CD4-positive, alpha-beta T cell treated with Interferon gamma for 1 hour (primary cell): ENCODE measurements at regions not wholly inside any gene's neighbourhood (a gene's known extent, or its start where the extent isn't known, plus 50 kb on each side); places are given as distances from the start of the nearest gene placed in this dataset.

Experiments used
- DNase-seq: peaks from one replicate; pipeline ENCODE4 v3.0.0-alpha.2; 2020

DNA sequence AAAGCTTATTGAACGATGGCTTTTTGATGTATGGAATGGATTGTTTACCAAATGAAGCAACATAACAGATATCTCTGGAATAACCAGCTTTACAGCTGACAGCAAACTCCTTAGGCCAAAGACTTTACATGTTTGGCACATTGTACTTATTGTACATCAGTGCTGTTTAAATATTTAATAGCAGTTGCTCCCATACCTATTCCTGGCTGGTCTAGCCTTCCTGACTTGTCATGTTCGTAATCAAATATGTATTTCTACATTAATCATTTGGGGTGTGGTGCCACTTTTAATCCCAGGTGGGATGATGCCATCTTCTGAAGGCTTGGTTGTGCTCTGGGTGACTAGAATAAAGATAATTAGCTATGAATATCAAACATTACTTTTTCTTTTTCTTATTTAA is 67.4 kb upstream of the FRY start:
- DNase-seq = no peak

- no peak for DNase-seq
Measured at GRCh38 chr13:31965361-31966066, 66.1 kb upstream of the FRY start.

GRCh38 chr13:31967155-31967554 is 64.4 kb upstream of the FRY start:
- no peak for DNase-seq

DNA sequence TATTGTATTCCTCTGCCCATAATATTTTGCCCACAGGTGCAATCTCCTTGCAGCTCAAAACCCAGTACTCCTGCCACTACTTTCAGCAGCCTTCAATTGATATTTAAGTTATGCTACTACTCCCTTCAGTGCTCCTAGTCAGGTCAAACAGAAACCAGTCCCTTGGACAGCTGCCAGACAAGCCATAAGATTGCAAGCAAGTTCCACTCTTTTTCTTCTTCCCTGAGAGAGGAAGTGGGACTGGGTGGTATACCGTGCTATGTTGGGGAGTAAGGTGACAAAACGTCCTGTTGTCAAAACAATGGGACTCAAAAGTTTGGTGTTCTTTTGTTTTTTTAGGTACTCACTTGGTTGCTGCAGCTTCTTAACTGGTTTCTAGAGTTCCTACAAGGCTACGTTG is 63.1 kb upstream of the FRY start:
- DNase-seq = no peak

GRCh38 chr13:31970231-31970930 is 61.2 kb upstream of the FRY start:
- no peak for DNase-seq

DNA sequence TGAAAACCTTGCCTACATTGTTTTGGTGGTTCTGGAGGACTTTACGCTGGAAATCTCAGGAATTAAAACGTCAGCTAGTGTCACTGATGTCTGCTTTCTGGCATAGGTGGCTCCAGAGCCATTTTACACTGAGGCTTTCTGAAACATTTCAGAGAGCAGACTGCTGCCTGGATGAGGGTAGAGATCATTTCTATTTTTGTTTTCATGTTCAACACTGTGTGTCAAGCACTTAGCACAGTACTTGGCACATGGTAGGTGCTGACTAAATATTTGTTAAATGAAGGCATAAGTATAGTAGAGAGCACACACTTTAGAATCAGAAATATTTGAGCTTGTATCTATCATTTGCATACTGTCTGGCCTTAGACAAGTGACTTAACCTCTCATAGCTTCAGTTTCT is 59.1 kb upstream of the FRY start:
- no peak for DNase-seq

DNA sequence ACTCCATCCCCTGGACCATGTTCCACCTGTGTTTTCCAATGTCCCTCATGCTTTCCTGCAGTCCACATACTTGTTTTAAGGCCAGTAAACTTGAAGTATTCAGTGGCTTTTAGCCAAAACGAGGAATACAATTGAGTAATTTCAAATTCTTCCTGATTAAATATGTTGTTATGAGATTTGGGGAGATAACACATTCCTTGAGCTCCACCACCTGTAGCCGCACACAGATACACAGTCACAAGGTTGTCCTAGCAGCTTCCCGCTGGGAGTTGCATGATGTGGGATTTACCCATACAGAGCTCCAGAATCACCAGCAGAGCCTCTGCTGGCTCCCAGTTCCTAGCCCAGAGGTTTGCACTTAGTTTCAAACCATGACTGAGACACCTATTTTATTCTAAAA is 53.6 kb upstream of the FRY start:
- DNase-seq = no peak

DNA sequence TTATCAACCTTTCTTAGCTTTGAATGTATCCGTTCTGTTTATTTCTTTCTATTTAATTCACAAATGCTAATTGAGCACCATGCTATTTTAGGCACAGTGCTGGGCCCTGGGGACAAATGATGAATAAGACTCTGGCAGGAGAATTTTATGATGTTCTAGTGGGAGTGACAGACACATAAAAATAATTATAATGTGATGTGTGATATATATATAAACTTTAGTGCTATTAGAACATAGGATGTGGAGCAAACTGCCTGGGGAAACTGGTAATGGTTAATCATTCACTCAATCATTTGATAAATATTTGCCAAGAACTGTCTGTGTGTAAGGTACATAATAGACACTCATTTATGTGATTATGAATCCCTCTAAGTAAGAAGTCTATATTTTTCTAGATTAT is 50.7 kb upstream of the FRY start:
- DNase-seq = no peak
